ENCODE measurements at regions not wholly inside any gene's neighbourhood (a gene's known extent, or its start where the extent isn't known, plus 50 kb on each side); places are given as distances from the start of the nearest gene placed in this dataset.

GRCh38 chr13:38618881-38619280 lies 68.0 kb upstream of the FREM2 start:
- DNase-seq, result no peak

GRCh38 chr13:38620876-38621275 lies 66.0 kb upstream of the FREM2 start:
- no peak for DNase-seq

DNA sequence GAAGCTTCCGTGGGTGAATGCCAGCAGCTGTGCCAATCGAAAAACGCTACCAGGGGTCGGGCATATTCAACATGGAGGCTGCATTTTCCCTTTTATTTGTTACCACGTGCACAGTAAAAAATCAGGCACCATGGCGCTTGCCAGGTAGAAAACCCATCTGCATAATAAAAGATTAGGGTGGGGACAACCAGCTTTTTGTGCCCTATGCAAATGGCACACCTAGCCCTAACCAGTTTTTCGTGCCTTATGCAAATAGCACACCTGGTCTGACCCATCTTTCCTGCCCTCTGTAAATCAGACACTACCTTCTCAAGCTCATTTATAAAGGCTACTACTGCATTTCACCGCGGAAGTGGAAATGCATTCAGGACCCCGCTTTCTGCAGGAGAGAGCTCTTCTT lies 62.1 kb upstream of the FREM2 start:
- no peak for DNase-seq

DNA sequence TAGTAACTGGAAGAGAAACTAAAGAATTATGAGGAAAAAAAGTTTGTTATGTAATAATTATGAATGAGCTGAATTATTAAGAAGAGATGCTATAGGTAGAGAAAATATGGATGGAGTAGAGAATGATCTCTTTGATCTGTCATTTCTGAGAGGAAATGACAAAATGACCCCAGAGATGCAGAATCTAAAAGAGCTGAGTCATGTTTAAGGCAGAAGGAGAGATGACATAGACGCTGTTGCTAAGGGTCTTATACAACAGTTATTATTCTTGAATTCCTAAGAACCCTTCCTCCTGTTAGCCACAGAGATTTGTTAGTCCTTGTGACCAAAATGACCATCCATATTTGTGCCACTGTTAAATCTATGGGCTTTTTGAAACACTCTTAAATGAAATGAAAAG lies 58.3 kb upstream of the FREM2 start:
- no peak for DNase-seq

GRCh38 chr13:38630780-38631179 lies 56.1 kb upstream of the FREM2 start:
- DNase-seq, result no peak

DNA sequence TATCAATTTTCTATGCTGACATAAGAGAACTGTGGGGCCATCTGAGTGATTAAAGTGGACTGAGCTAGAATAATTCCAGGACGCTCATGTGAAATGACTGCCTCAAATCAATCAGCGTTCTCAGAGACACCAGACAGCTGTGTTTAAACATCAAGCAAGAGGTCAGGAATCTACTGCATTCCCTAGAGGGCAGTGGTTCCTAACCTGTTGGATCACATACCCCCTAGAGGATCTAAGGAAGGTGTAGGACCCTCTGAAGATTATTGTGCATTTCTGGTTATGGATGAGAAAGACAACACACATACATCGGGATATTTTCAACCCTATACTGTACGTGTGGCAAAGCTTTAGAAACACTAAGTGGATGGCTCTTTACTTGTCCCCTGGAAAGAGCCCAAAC lies 51.8 kb upstream of the FREM2 start:
- DNase-seq, result no peak

- no peak for DNase-seq
These were observed 50.8 kb upstream of the FREM2 start for GRCh38 chr13:38636073-38636472.

- DNase-seq, result no peak
These were observed 50.1 kb upstream of the FREM2 start for GRCh38 chr13:38636761-38637160.
